Ectodermal cell (in vitro differentiated cells): ENCODE measurements at regions not wholly inside any gene's neighbourhood (a gene's known extent, or its start where the extent isn't known, plus 50 kb on each side); places are given as distances from the start of the nearest gene placed in this dataset.

Experiments
- H3K27ac ChIP-seq: 2 replicates; pipeline ENCODE4 v1.7.0; 2013; ENCODE audit warnings: mild to moderate bottlenecking, low read depth, low read length; ENCODE audit not compliant: insufficient read depth, poor library complexity, severe bottlenecking
- H3K27me3 ChIP-seq: 2 replicates; pipeline ENCODE4 v1.7.0; 2013; ENCODE audit warnings: mild to moderate bottlenecking, low read length; ENCODE audit not compliant: insufficient read depth, control insufficient read depth, poor library complexity, severe bottlenecking
- H3K36me3 ChIP-seq: one replicate; pipeline ENCODE4 v1.7.0; 2013; ENCODE audit warnings: low read length; ENCODE audit not compliant: control insufficient read depth, insufficient read depth
- H3K4me1 ChIP-seq: one replicate; pipeline ENCODE4 v1.7.0; 2013; ENCODE audit warnings: low read length; ENCODE audit not compliant: control insufficient read depth, insufficient read depth
- H3K4me3 ChIP-seq: 2 replicates; pipeline ENCODE4 v1.7.0; 2013; ENCODE audit warnings: low read depth, low read length, control low read depth; ENCODE audit not compliant: insufficient read depth
- H3K9me3 ChIP-seq: 2 replicates; pipeline ENCODE4 v1.7.0; 2013; ENCODE audit warnings: mild to moderate bottlenecking, low read length, moderate library complexity; ENCODE audit not compliant: control insufficient read depth
- WGBS, 2 experiments: methylation state at CpG; one replicate each; pipeline ENCODE4 v1.1.7; 2013; ENCODE audit warnings: missing lambda C conversion rate in 2 of 2; 5-methylcytosine and 5-hydroxymethylcytosine counted together

- no peak overlapping the region for H3K4me3 ChIP-seq
- 92 to 96% methylated on average over 9 of the region's 9 CpGs for WGBS, 2 experiments
- no peaks in the 10 kb centered on the region for H3K9me3 ChIP-seq
Measured at GRCh38 chr7:156533964-156534363, 106.6 kb upstream of the RNF32 start.

GRCh38 chr7:156533420-156533819 lies 107.2 kb upstream of the RNF32 start:
- H3K36me3 ChIP-seq, result no peaks in the 10 kb centered on the region
- no peak overlapping the region for H3K4me3 ChIP-seq
- H3K27me3 ChIP-seq, result no peaks in the 10 kb centered on the region
- no peaks in the 10 kb centered on the region for H3K4me1 ChIP-seq
- H3K9me3 ChIP-seq, result no peaks in the 10 kb centered on the region
- 90 to 91% methylated on average over 13 of the region's 13 CpGs for WGBS, 2 experiments
- no peak overlapping the region for H3K27ac ChIP-seq

More at GRCh38 chr7:156533964-156534363, 106.6 kb upstream of the RNF32 start:
- Histone ChIP-seq H3K27me3 (no peaks in the 10 kb centered on the region), H3K27ac (no peak overlapping the region), H3K4me1 (no peaks in the 10 kb centered on the region), H3K36me3 (no peaks in the 10 kb centered on the region)

DNA sequence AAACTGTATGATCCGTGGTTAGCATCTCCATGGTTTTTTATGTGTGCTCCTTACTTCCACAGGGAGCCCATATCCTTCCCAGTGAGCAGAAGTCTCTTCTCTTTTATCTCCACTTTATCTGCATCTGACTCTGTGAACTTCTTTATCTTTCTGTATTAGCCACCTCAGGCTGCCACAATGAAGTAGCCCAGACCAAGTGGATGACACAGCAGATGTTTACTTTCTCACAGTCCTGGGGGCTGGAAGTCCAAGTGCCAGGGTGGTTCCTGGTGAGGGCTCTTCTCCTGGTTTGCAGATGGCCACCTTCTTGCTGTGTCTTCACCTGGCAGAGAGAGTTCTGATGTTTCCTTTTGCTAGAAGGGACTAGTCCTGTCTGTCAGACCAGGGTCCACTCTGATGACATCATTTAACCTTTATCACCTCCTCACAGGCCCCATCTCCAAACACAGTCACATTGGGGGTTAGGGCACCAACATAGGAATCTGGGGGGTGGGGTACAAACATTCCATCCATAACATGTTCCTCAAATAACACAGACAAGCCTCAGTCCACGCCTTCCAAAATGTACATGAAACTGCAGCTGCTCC lies 108.5 kb upstream of the RNF32 start:
- 43 to 48% methylated on average over 2 of the region's 2 CpGs for WGBS, 2 experiments
- H3K4me3 ChIP-seq, result no peak overlapping the region
- H3K9me3 ChIP-seq, result no peaks in the 10 kb centered on the region
- no peaks in the 10 kb centered on the region for H3K4me1 ChIP-seq
- H3K27ac ChIP-seq, result no peak overlapping the region
- H3K36me3 ChIP-seq, result no peaks in the 10 kb centered on the region
- H3K27me3 ChIP-seq, result no peaks in the 10 kb centered on the region

- H3K27me3 ChIP-seq, result no peaks in the 10 kb centered on the region
- no peak overlapping the region for H3K27ac ChIP-seq
Measured at GRCh38 chr7:156529956-156530355, 110.6 kb upstream of the RNF32 start.

GRCh38 chr7:156527458-156527890 lies 113.1 kb upstream of the RNF32 start:
- Histone ChIP-seq H3K27ac (no peak overlapping the region), H3K4me3 (no peak overlapping the region), H3K4me1 (no peaks in the 10 kb centered on the region), H3K9me3 (no peaks in the 10 kb centered on the region), H3K27me3 (no peaks in the 10 kb centered on the region), H3K36me3 (no peaks in the 10 kb centered on the region)
- WGBS, 2 experiments, result 91 to 93% methylated on average over 4 of the region's 4 CpGs

More at GRCh38 chr7:156529956-156530355, 110.6 kb upstream of the RNF32 start:
- WGBS, 2 experiments, result 94 to 95% methylated on average over 5 of the region's 5 CpGs
- Histone ChIP-seq H3K9me3 (no peaks in the 10 kb centered on the region), H3K36me3 (no peaks in the 10 kb centered on the region), H3K4me1 (no peaks in the 10 kb centered on the region), H3K4me3 (no peak overlapping the region)

DNA sequence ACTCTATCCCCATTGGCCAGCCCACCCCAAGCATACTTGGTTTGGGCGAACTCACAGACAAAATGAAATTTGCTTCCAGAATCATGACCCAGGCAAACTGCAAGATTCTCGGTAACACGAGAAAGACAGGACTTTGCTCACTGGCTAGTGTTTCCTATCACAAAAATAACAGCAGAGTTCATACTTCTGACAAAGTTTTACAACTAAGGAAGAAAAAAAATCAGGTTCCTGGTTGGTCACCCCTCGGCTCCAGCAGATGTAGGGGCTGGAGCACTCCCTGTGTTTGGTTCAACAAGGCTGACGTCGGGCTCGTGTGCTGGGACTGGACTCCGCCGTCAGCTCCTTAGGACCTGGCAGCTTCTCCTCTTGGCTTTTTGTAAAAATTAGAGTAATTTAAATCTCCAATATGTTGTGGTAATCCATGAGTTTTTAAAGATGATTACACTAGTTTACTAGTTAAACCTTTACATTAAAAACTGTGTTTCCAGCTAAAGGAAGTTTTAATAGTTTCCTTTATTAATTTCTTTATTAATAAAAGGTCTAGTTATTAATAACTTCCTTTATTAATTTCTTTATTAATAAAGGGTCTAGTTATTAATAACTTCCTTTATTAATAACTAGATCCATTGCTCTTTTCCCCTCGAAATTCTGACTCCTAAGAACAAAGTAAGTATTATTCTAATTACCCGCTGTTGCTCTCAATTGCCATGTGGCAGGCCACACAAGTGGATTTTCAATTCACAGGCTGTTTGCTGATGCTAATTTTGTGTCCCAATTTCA lies 115.6 kb upstream of the RNF32 start:
- no peaks in the 10 kb centered on the region for H3K4me1 ChIP-seq
- H3K4me3 ChIP-seq, result no peak overlapping the region
- H3K9me3 ChIP-seq, result no peaks in the 10 kb centered on the region
- H3K27ac ChIP-seq, result no peak overlapping the region
- WGBS, 2 experiments, result 92 to 95% methylated on average over 11 of the region's 11 CpGs
- H3K27me3 ChIP-seq, result no peaks in the 10 kb centered on the region
- no peaks in the 10 kb centered on the region for H3K36me3 ChIP-seq

- WGBS, 2 experiments, result 85 to 86% methylated on average over 24 of the region's 24 CpGs
- Histone ChIP-seq H3K36me3 (no peaks in the 10 kb centered on the region), H3K27ac (no peak overlapping the region), H3K27me3 (no peaks in the 10 kb centered on the region), H3K4me3 (no peak overlapping the region), H3K9me3 (no peaks in the 10 kb centered on the region), H3K4me1 (no peaks in the 10 kb centered on the region)
Measured at GRCh38 chr7:156523447-156524048, 117.0 kb upstream of the RNF32 start.

DNA sequence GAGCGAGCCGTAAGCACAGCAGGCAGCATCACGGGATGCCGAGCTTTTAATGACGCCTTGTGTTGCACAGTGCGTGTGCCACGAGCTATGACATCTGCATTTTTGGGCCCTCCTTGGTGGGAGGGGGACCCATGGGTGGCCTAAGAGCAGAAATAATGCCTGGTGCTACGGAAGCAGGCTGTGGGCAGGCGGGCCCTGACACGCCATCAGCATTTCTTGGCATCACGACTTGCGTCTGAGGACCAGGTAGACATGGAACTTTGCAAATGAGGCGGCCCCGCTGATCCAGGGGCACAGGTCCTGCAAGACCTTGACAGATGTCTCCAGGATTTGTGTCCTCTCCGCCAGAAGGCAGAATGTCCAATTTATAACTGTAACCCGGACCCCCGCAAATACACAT lies 117.8 kb upstream of the RNF32 start:
- H3K36me3 ChIP-seq, result no peaks in the 10 kb centered on the region
- H3K27ac ChIP-seq, result no peak overlapping the region
- 94% methylated on average over 17 of the region's 17 CpGs for WGBS, 2 experiments
- H3K4me3 ChIP-seq, result no peak overlapping the region
- no peaks in the 10 kb centered on the region for H3K9me3 ChIP-seq
- no peaks in the 10 kb centered on the region for H3K27me3 ChIP-seq
- H3K4me1 ChIP-seq, result no peaks in the 10 kb centered on the region

GRCh38 chr7:156519070-156519469 lies 121.5 kb upstream of the RNF32 start:
- Histone ChIP-seq H3K27me3 (no peaks in the 10 kb centered on the region), H3K4me3 (no peak overlapping the region), H3K36me3 (no peaks in the 10 kb centered on the region), H3K27ac (no peak overlapping the region), H3K9me3 (no peaks in the 10 kb centered on the region), H3K4me1 (no peaks in the 10 kb centered on the region)
- 91% methylated on average over 12 of the region's 12 CpGs for WGBS, 2 experiments

DNA sequence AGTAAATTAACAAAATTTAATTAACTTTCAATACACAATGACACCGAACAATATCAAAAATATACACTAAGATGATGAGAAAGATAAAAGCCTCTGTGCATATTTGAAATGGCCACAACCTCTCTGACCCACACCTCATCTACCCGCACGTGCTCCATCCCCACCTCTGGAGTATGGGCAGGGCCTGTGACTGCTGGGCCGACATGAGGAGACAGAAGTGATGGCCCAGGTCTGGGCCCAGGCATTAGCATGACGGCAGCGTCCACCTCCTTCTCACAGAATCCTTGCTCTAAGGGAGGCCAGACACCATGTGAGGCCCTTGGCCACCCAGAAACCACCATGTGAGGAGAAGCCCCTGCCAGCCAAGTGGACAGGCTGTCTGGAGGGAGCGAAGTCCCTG lies 122.1 kb upstream of the RNF32 start:
- Histone ChIP-seq H3K4me1 (no peaks in the 10 kb centered on the region), H3K4me3 (no peak overlapping the region), H3K9me3 (no peaks in the 10 kb centered on the region), H3K27ac (no peak overlapping the region), H3K27me3 (no peaks in the 10 kb centered on the region), H3K36me3 (no peaks in the 10 kb centered on the region)
- 80 to 88% methylated on average over 6 to 7 of the region's 7 CpGs for WGBS, 2 experiments
